ENCODE measurements at regions not wholly inside any gene's neighbourhood (a gene's known extent, or its start where the extent isn't known, plus 50 kb on each side); places are given as distances from the start of the nearest gene placed in this dataset.
"Not testable (repeated sequence)": the region's sequence is repeated elsewhere in the genome, so short reads cannot be mapped to it uniquely, and the experiment has no call there.

GRCh38 chr14:105925615-105926372 is 399.4 kb downstream of the TMEM121 start:
- Histone ChIP-seq H3K27ac (no peak overlapping the region), H3K36me3 (no peaks in the 10 kb centered on the region), H3K27me3 (peaks cover 0 to 10% (median 0%) of the 10 kb centered on the region in 4 donors), H3K4me3 (no peak overlapping the region), H3K4me1 (no peaks in the 10 kb centered on the region), H3K9me3 (peaks cover 0 to 7% (median 0%) of the 10 kb centered on the region in 3 donors)
- intact Hi-C loops (cut with DNase I), result no loop called here
- WGBS, 2 donors, result 83% methylated on average over 4 of the region's 18 CpGs; no CpG with 5 or more reads in 1 of the 2 donors
- TF ChIP-seq POLR2A (IDR thresholded peaks at IDR 0.05) (no peak), CTCF (IDR thresholded peaks at IDR 0.05) (no peak)
- DNase-seq, result no peak

- H3K36me3 ChIP-seq, result no peaks in the 10 kb centered on the region
- H3K4me3 ChIP-seq, result no peak overlapping the region
- WGBS, 2 donors, result 49 to 80% methylated on average over 1 to 4 of the region's 18 CpGs
- intact Hi-C loops (cut with DNase I), result no loop called here
- TF ChIP-seq CTCF (IDR thresholded peaks at IDR 0.05) (no peak), POLR2A (IDR thresholded peaks at IDR 0.05) (no peak)
- peaks cover 0 to 7% (median 0%) of the 10 kb centered on the region in 3 donors for H3K9me3 ChIP-seq
- DNase-seq, result no peak
- H3K27ac ChIP-seq, result no peak overlapping the region
- peaks cover 0 to 10% (median 0%) of the 10 kb centered on the region in 4 donors for H3K27me3 ChIP-seq
- no peaks in the 10 kb centered on the region for H3K4me1 ChIP-seq
These were observed 400.2 kb downstream of the TMEM121 start for GRCh38 chr14:105926373-105927095.

GRCh38 chr14:105927096-105928060 is 401.0 kb downstream of the TMEM121 start:
- intact Hi-C loops (cut with DNase I), result no loop called here
- WGBS, 2 donors, result 80 to 90% methylated on average over 7 to 14 of the region's 25 CpGs

GRCh38 chr14:105928171-105929111 is 402.1 kb downstream of the TMEM121 start:
- intact Hi-C loops (cut with DNase I); H3K36me3 ChIP-seq; H3K27ac ChIP-seq; DNase-seq; H3K4me3 ChIP-seq; H3K9me3 ChIP-seq; H3K4me1 ChIP-seq: not testable (repeated sequence)
- 41 to 75% methylated on average over 2 to 3 of the region's 23 CpGs for WGBS, 2 donors
- peaks cover 0 to 10% (median 0%) of the 10 kb centered on the region in 4 donors for H3K27me3 ChIP-seq

More at GRCh38 chr14:105927096-105928060, 401.0 kb downstream of the TMEM121 start:
- H3K9me3 ChIP-seq, result peaks cover 0 to 7% (median 0%) of the 10 kb centered on the region in 3 donors
- DNase-seq, result no peak
- peaks cover 0 to 10% (median 0%) of the 10 kb centered on the region in 4 donors for H3K27me3 ChIP-seq
- no peak overlapping the region for H3K4me3 ChIP-seq
- H3K27ac ChIP-seq, result no peak overlapping the region
- H3K4me1 ChIP-seq, result no peaks in the 10 kb centered on the region
- H3K36me3 ChIP-seq, result no peaks in the 10 kb centered on the region
- no peak for TF ChIP-seq CTCF (IDR thresholded peaks at IDR 0.05)
- no peak for TF ChIP-seq POLR2A (IDR thresholded peaks at IDR 0.05)
